GM21423 (cell line): ENCODE measurements at regions not wholly inside any gene's neighbourhood (a gene's known extent, or its start where the extent isn't known, plus 50 kb on each side); places are given as distances from the start of the nearest gene placed in this dataset.
"Not testable (repeated sequence)": the region's sequence is repeated elsewhere in the genome, so short reads cannot be mapped to it uniquely, and the experiment has no call there.

ENCODE experiments used
- ATAC-seq: cut with Tn5 transposase; IDR thresholded peaks from one replicate; pipeline ENCODE4 v1.9.1; 2021; ENCODE audit warnings: mild to moderate bottlenecking, moderate library complexity; ENCODE audit not compliant: unreplicated experiment

DNA sequence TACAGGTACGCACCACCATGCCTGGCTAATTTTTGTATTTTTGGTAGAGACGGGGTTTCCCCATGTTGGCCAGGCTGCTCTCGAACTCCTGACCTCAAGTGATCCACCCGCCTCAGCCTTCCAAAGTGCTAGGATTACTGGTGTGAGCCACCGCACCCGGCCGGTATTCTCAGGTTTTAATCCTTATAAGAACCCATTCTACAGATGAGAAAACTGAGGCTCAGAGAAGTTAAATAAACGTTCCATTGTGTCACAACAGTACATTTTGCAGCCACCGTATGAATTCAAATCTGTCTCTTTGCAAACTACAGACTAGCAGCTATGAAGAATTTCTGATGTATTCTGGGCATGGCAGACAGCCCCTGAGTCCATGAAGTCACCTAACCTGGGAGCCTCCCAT, 60.9 kb upstream of the LAPTM4A start:
- not testable (repeated sequence) for ATAC-seq

DNA sequence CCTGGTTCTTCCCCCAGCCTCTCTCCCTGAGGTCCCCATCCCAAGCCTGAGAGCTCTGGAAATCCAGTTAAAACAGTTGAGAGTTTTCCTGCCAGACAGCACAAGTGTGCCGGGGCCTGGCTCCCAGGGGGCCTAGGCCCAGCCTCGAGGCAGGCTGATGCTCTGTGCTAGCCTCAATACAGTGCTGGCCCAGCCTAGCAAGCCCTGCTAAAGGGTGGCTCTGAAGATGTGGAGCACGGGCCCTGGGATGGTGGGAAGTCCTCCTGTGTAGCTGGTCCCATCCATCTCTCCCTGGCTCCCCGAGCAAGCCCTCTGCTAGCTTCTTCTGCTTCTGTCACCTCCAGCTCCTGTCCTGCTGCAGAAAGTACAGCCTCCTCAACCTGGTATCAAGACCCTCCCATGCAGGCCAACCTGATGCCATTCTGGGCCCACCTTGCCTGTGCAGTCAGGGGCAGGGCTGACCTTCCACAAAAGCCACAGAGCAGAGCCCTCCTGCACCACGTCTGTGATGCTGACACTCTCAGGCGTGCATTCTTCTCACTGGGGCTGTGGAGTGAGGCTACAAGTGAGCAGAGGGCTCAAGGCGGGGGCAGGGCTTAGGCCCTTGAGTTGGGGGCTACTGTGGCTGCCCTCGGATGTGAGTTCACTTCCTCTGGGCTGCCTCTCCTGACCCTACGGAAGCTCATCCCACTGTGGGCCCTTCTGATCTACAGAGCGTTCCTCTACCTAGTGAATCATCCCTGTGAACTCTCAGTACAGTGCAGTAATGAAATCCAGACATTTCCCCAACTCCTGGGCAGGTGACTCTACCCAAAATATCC, 60.1 kb upstream of the LAPTM4A start:
- ATAC-seq: no peak

DNA sequence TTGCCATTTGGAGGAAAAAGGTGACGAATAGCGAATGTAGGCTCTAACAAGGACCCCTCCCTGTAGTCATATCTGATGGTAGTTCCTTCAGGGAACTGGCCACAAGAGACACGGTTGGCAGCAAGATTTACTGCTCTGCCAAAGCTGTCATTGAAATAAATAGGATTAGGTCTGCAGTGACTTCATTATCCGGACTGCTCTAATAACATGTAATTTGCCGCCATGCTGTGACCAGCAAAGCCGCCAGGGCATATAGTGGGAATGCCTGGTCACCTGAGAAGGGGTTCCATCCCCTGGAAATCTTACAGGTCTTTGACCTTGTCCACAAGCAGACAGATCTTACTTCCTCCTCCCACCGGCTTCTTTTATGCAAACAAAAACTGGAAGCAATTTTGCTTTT, 59.4 kb upstream of the LAPTM4A start:
- no peak for ATAC-seq

DNA sequence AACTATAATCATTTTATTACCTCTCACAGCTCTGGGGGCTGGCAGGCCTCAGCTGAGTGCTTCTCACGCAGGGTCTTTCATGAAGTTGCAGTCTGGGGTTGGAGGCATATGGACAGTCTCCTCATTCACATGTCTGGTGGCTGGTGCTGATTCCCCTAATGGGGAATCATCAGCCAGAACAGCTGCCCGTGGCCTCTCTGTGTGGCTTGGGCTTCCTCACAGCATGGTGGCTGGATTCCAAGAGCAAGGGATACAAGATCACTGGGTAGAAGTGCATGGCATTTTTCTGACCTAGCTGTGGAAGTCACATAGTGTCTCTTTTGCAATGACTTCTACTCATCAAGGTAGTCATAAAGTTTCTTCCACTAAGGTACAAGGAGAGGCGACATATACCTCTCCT, 59.0 kb upstream of the LAPTM4A start:
- no peak for ATAC-seq

DNA sequence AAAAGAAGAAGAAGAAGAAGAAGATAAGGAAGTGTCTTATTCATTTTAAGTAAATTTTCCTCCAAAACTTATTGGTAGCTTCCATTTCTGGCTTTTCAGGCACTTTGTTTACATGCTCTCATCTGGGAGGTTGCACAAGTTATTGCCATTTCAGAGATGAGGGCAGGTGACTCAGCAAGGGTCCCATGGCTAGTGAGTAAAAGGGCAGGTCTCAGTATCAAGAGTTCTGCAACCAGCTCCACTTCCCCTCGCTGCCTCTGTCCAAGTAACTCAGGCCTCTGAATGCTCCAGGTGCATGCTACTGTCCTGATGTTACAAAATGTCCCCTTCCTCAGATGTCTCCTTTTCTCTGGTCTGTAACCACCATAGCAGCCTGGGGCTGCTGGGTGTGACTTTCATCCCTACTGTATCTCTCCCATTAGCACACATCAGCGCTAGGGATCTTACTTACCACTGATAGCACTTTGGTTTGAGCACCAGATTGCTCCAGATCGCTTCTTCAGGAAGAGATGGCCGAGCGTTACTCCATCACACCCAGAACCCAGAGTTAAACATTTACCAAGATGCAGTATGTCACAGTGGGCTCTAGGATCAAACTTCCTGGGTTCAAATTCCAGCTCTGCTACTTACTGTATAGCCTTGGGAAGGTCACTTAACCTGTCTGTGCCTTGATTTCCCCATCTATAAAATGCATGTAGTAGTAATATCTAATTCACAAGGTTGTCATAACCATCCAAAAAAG, 57.4 kb upstream of the LAPTM4A start:
- ATAC-seq: no peak

DNA sequence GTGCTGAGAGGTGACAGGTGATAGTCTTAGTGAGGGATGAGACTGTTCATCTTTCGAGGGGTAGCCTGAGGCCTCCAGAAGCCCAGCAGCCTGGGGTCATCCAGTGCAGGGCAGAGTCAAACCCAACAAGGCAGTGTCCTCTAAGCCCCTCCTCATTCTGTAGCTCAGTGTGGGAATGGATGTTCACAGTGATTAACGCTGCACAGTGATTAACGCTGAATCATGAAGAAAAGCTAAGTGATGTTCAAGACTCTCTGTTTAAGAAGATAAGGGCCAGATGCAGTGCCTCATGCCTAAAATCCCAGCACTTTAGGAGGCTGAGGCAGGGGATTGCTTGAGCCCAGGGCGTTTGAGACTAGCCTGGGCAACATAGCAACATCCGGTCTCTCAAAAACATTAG, 56.3 kb upstream of the LAPTM4A start:
- ATAC-seq: no peak

DNA sequence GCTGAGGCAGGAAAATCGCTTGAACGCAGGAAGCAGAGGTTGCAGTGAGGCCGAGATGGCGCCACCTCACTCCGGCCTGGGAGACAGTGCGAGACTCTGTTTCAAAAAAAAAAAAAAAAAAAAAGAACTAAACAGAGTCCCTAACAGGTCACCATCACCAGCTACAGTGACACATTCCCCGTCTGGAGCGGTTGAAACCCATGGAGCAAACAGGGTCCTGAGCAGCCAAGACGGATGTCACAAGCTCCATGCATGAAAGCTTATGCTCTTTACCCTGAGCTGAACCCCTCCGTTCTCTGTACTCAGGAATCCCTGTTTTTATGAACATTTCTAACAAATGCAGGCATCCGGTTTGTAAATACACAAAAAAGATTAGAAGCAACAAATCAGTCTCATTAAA, 55.9 kb upstream of the LAPTM4A start:
- no peak for ATAC-seq

DNA sequence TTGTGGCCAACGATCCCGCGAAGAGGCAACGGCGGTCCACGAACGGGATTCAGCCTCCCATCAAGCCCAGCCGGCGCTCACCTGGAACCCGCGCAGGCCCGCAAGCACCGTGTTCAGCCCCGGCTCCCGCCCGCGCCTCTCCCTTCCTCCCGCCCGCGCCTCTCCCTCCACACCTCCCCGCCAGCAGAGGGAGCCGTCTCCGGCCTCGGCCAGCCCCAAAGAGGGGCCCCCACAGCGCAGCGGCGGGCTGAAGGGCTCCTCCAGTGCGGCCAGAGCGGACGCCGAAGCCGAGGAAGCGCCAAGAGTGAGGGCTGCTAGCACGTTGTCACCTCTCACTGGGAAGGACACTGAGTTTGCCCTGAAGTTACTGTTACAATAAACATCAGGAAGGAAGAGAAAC, 55.3 kb upstream of the LAPTM4A start:
- no peak for ATAC-seq

DNA sequence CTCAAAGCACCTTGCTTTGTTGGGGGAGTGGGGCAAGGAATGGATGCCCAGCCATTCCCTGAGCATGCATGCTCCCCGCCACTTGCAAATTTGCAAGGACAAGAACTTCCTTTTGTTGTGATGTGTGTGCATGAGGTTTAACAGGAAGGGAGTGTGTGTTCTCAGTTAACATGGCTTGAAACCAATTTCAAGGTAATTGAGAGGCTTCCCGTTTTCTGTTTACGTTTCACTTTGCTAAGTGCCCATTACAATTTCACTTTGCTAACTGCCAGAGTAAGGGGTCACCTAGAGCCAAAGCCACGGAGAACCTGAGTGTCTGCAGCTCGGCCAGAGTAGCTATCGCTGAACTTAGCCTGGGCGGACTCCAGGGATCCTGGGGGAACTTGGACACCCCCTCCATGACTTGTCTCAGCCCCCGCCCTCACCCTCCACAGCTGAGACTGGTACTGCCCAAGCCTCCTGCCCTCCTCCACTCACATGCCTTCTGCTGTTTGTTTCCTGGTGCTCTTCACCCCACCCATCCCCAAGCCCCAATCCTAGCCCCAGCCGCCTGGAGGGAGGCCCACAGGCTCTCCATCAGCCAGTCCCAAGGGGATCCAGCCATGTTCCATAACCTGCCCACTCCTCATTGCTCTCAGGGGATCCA, 53.6 kb upstream of the LAPTM4A start:
- no peak for ATAC-seq

DNA sequence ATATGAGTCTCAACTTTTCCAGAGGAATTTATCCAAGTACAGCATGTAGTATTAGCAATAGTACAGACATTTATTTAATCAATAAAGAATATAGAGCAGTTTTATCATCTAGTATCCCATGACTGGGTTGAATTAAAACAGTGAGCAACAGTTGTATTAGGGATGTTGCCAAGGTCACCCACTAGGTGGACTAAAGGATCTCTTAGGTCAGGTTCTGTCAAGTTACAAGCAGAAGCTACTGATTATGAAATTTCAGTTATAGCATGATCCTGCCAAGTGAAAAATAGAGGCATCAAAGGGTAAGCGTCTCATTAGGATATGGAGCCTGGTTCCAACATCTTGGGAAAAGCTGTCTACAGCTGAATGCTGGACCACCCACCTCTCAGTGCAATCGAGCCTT, 52.1 kb upstream of the LAPTM4A start:
- no peak for ATAC-seq
